ENCODE measurements at regions not wholly inside any gene's neighbourhood (a gene's known extent, or its start where the extent isn't known, plus 50 kb on each side); places are given as distances from the start of the nearest gene placed in this dataset.

DNA sequence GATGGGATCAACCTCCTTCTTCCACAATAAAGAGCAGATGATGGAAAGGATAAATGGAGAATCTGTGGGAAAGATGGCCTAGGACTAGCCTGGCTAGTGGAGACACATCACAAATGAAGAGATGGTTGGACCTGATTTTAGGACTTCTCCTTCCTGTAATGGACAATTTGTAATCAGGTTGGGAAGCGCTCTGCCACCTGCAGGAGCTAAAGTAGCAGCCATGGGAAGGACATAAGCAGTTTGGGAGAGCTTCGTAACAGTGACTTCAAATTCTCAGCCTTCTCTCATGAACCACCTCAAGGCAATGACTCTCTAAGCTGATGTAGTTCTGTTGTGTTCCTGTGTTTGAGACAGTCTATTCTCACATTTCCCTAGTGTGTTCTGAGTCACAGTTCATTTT is 137.9 kb upstream of the BMP2 start:
- intact Hi-C loops (cut with micrococcal nuclease): no loop called here
- RAD21 ChIA-PET (ENCODE audit: low non-redundant PET in 1 of 2, low total read pairs in 2 of 2, uncharacterized antibody in 2 of 2, unreplicated experiment in 2 of 2): no interaction called here

More for the DNA sequence above, 137.9 kb upstream of the BMP2 start:
- H3K9me3 ChIP-seq (ENCODE audit: control insufficient read depth in 1 of 2, insufficient read depth in 1 of 2, low read depth in 1 of 2, low read length in 2 of 2): peaks cover 3 to 4% of the 10 kb centered on the region in 2 experiments; a peak in 1 of 4 replicates
- H3K27ac ChIP-seq (ENCODE audit: low read depth, low read length): no peak overlapping the region
- H4K20me1 ChIP-seq (ENCODE audit: insufficient read depth): no peaks in the 10 kb centered on the region
- TF ChIP-seq EZH2 (IDR thresholded peaks at IDR 0.05): no peak
- TF ChIP-seq EGR1 (IDR thresholded peaks at IDR 0.05; ENCODE audit: low read depth): no peak
- no peak for TF ChIP-seq MAX (IDR thresholded peaks at IDR 0.05)
- TF ChIP-seq, protein P1, sequence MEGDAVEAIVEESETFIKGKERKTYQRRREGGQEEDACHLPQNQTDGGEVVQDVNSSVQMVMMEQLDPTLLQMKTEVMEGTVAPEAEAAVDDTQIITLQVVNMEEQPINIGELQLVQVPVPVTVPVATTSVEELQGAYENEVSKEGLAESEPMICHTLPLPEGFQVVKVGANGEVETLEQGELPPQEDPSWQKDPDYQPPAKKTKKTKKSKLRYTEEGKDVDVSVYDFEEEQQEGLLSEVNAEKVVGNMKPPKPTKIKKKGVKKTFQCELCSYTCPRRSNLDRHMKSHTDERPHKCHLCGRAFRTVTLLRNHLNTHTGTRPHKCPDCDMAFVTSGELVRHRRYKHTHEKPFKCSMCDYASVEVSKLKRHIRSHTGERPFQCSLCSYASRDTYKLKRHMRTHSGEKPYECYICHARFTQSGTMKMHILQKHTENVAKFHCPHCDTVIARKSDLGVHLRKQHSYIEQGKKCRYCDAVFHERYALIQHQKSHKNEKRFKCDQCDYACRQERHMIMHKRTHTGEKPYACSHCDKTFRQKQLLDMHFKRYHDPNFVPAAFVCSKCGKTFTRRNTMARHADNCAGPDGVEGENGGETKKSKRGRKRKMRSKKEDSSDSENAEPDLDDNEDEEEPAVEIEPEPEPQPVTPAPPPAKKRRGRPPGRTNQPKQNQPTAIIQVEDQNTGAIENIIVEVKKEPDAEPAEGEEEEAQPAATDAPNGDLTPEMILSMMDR (IDR thresholded peaks at IDR 0.05 in 2 of 3, conservative IDR thresholded peaks at IDR 0.05 in 1 of 3; ENCODE audit: borderline replicate concordance in 1 of 3, insufficient read depth in 1 of 3, low read depth in 2 of 3, low read length in 2 of 3): no peak
- TF ChIP-seq FOSL1 (IDR thresholded peaks at IDR 0.05; ENCODE audit: low read depth): no peak
- TF ChIP-seq ZFX (IDR thresholded peaks at IDR 0.05): no peak
- TF ChIP-seq, protein P2, sequence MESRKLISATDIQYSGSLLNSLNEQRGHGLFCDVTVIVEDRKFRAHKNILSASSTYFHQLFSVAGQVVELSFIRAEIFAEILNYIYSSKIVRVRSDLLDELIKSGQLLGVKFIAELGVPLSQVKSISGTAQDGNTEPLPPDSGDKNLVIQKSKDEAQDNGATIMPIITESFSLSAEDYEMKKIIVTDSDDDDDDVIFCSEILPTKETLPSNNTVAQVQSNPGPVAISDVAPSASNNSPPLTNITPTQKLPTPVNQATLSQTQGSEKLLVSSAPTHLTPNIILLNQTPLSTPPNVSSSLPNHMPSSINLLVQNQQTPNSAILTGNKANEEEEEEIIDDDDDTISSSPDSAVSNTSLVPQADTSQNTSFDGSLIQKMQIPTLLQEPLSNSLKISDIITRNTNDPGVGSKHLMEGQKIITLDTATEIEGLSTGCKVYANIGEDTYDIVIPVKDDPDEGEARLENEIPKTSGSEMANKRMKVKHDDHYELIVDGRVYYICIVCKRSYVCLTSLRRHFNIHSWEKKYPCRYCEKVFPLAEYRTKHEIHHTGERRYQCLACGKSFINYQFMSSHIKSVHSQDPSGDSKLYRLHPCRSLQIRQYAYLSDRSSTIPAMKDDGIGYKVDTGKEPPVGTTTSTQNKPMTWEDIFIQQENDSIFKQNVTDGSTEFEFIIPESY (IDR thresholded peaks at IDR 0.05; ENCODE audit: extremely low read depth, insufficient replicate concordance, low read length): no peak
- TF ChIP-seq RAD21 (IDR thresholded peaks at IDR 0.05; ENCODE audit: low read depth): no peak
- no peak for TF ChIP-seq TCF7L2 (IDR thresholded peaks at IDR 0.05; ENCODE audit: borderline replicate concordance, extremely low read depth, insufficient read depth, insufficient read length)
- no peak for TF ChIP-seq SP1 (IDR thresholded peaks at IDR 0.05; ENCODE audit: low read depth)
- no peak for TF ChIP-seq CBX3 (IDR thresholded peaks at IDR 0.05; ENCODE audit: low read depth)
- TF ChIP-seq EZH2phosphoT487 (IDR thresholded peaks at IDR 0.05; ENCODE audit: borderline replicate concordance): no peak
- TF ChIP-seq SIN3A (IDR thresholded peaks at IDR 0.05; ENCODE audit: low read depth): no peak
- TF ChIP-seq POLR2AphosphoS5 (IDR thresholded peaks at IDR 0.05; ENCODE audit: low read depth, low read length): no peak
- no peak for TF ChIP-seq CEBPB (IDR thresholded peaks at IDR 0.05; ENCODE audit: low read depth)
- no peak for TF ChIP-seq REST (IDR thresholded peaks at IDR 0.05; ENCODE audit: low read depth)
- TF ChIP-seq SRF (IDR thresholded peaks at IDR 0.05; ENCODE audit: low read depth): no peak
- TF ChIP-seq ATF3 (IDR thresholded peaks at IDR 0.05): no peak
- no peaks in the 10 kb centered on the region for H3K27me3 ChIP-seq (ENCODE audit: insufficient read depth, low read length)
- H3K9me2 ChIP-seq (ENCODE audit: insufficient read depth): no peaks in the 10 kb centered on the region
- H2AFZ ChIP-seq (ENCODE audit: low read depth, low read length, poor library complexity, severe bottlenecking): no peak overlapping the region
- ChIA-PET CTCF (interaction anchor here (1.4 kb wide), 1 partner anchor 364 kb away, joined by 3 read pairs; no protein-coding TSS in a partner anchor), POLR2A (no interaction called here)
- no peaks in the 10 kb centered on the region for H3K4me1 ChIP-seq (ENCODE audit: control insufficient read depth in 1 of 2, insufficient read depth in 2 of 2, low read length in 2 of 2)
- BruUV-seq (replicated peaks): no TSS peak
- H3K36me3 ChIP-seq (ENCODE audit: control insufficient read depth in 1 of 2, insufficient read depth in 2 of 2, low read length in 2 of 2): no peaks in the 10 kb centered on the region
- H3K4me3 ChIP-seq (replicated peaks in 1 of 2; ENCODE audit: low read depth in 1 of 2, low read length in 2 of 2): no peak overlapping the region
- no peaks in the 10 kb centered on the region for H3K79me2 ChIP-seq (ENCODE audit: insufficient read depth, low read length)
- H3K4me2 ChIP-seq (ENCODE audit: low read length): no peak overlapping the region
- no peak overlapping the region for H3K9ac ChIP-seq (ENCODE audit: low read length)
- DNase-seq (ENCODE audit: low read depth, low spot score): no peak
- no peak for ATAC-seq

Data from HCT116 (cell line).